GM23248 (cell line): ENCODE measurements at regions not wholly inside any gene's neighbourhood (a gene's known extent, or its start where the extent isn't known, plus 50 kb on each side); places are given as distances from the start of the nearest gene placed in this dataset.

ENCODE experiments used
- DNase-seq: peaks from one replicate; pipeline ENCODE4 v3.0.0-alpha.2; 2015
- H2AFZ ChIP-seq: fragments of 200-600 bp; sonication (generic); 2 replicates; pipeline ENCODE4 v1.6.1; 2016; ENCODE audit warnings: antibody characterized with exemption
- H3F3A ChIP-seq: fragments of 200-600 bp; sonication (generic); 2 replicates; pipeline ENCODE4 v1.6.1; 2016; ENCODE audit warnings: mild to moderate bottlenecking, antibody characterized with exemption, mixed run types; ENCODE audit not compliant: insufficient read depth
- H3K27ac ChIP-seq: fragments of 200-600 bp; sonication (generic); 2 replicates; pipeline ENCODE4 v1.5.1; 2016; ENCODE audit warnings: mild to moderate bottlenecking
- H3K27me3 ChIP-seq: fragments of 200-600 bp; sonication (generic); replicated peaks from 2 replicates; pipeline ENCODE4 v1.6.1; 2016; ENCODE audit warnings: mild to moderate bottlenecking; ENCODE audit not compliant: insufficient read depth
- H3K36me3 ChIP-seq: fragments of 200-600 bp; sonication (generic); 2 replicates; pipeline ENCODE4 v1.6.1; 2016; ENCODE audit warnings: low read depth, mild to moderate bottlenecking
- H3K4me1 ChIP-seq: fragments of 200-600 bp; sonication (generic); 2 replicates; pipeline ENCODE4 v1.6.1; 2016; ENCODE audit warnings: mild to moderate bottlenecking; ENCODE audit not compliant: insufficient read depth
- H3K4me2 ChIP-seq: fragments of 200-600 bp; sonication (generic); one replicate; pipeline ENCODE4 v1.6.1; 2016; ENCODE audit warnings: mild to moderate bottlenecking; ENCODE audit not compliant: unreplicated experiment
- H3K4me3 ChIP-seq: fragments of 200-600 bp; sonication (generic); 2 replicates; pipeline ENCODE4 v1.5.1; 2016; ENCODE audit warnings: mild to moderate bottlenecking
- H3K79me2 ChIP-seq: fragments of 200-600 bp; sonication (generic); 2 replicates; pipeline ENCODE4 v1.6.1; 2016; ENCODE audit warnings: mild to moderate bottlenecking; ENCODE audit not compliant: insufficient read depth
- H3K9ac ChIP-seq: fragments of 200-600 bp; sonication (generic); 2 replicates; pipeline ENCODE4 v1.6.1; 2016; ENCODE audit warnings: mild to moderate bottlenecking
- H3K9me2 ChIP-seq: fragments of 200-600 bp; sonication (generic); 2 replicates; pipeline ENCODE4 v1.6.1; 2016; ENCODE audit warnings: mixed run types, mild to moderate bottlenecking, moderate library complexity; ENCODE audit not compliant: insufficient read depth
- H3K9me3 ChIP-seq: fragments of 200-600 bp; sonication (generic); one replicate; pipeline ENCODE4 v1.6.1; 2017; ENCODE audit warnings: low read depth
- H4K20me1 ChIP-seq: fragments of 200-600 bp; sonication (generic); 2 replicates; pipeline ENCODE4 v1.6.0; 2016; ENCODE audit not compliant: insufficient read depth
- EZH2 ChIP-seq: fragments of 200-600 bp; sonication (generic); IDR thresholded peaks from 2 replicates; pipeline ENCODE4 v1.6.1; 2018; ENCODE audit warnings: antibody characterized with exemption, mild to moderate bottlenecking; ENCODE audit not compliant: insufficient read depth, poor library complexity, severe bottlenecking
- EZH2phosphoT487 ChIP-seq: fragments of 200-600 bp; sonication (generic); IDR thresholded peaks from 2 replicates; pipeline ENCODE4 v1.6.1; 2018; ENCODE audit warnings: antibody characterized with exemption, moderate library complexity, mild to moderate bottlenecking, low read depth; ENCODE audit not compliant: insufficient read depth
- WGBS, 2 experiments: methylation state at CpG; one replicate each; pipeline ENCODE4 v1.1.6; 2015 to 2017; ENCODE audit warnings: low lambda C conversion rate in 2 of 2, low coverage in 1 of 2; ENCODE audit errors: missing lambda C conversion rate in 2 of 2; 5-methylcytosine and 5-hydroxymethylcytosine counted together
- in situ Hi-C: fragments of 300-500 bp; cut with MboI; formaldehyde crosslinking; loops from 2 replicates; pipeline ENCODE4 v1.15.0; 2020

GRCh38 chr5:62127098-62127736, 178.8 kb upstream of the KIF2A start:
- Histone ChIP-seq H2AFZ (no peak overlapping the region), H3K9me3 (no peaks in the 10 kb centered on the region), H3K4me1 (no peaks in the 10 kb centered on the region), H3K27ac (no peak overlapping the region), H3K4me2 (no peak overlapping the region), H3K79me2 (no peaks in the 10 kb centered on the region), H3K9ac (no peak overlapping the region), H3K36me3 (no peaks in the 10 kb centered on the region), H3K9me2 (no peaks in the 10 kb centered on the region), H3K4me3 (no peak overlapping the region), H4K20me1 (no peaks in the 10 kb centered on the region), H3K27me3 (no peaks in the 10 kb centered on the region), H3F3A (no peaks in the 10 kb centered on the region)
- no peak for DNase-seq
- 38 to 53% methylated on average over 2 of the region's 2 CpGs for WGBS, 2 experiments
- in situ Hi-C loops: loop anchor here (25.0 kb wide), 1 partner anchor 1165 kb away; no protein-coding TSS in a partner anchor
- TF ChIP-seq EZH2phosphoT487 (no peak), EZH2 (no peak)

GRCh38 chr5:62130107-62130506, 175.9 kb upstream of the KIF2A start:
- no peak overlapping the region for H2AFZ ChIP-seq
- H4K20me1 ChIP-seq: no peaks in the 10 kb centered on the region
- H3K27me3 ChIP-seq: no peaks in the 10 kb centered on the region
- H3F3A ChIP-seq: no peaks in the 10 kb centered on the region
- TF ChIP-seq EZH2phosphoT487: no peak
- TF ChIP-seq EZH2: no peak
- DNase-seq: no peak
- H3K4me3 ChIP-seq: no peak overlapping the region
- H3K9me3 ChIP-seq: no peaks in the 10 kb centered on the region
- H3K9ac ChIP-seq: no peak overlapping the region
- in situ Hi-C loops: loop anchor here (25.0 kb wide), 1 partner anchor 1168 kb away; no protein-coding TSS in a partner anchor
- no peaks in the 10 kb centered on the region for H3K4me1 ChIP-seq
- no peaks in the 10 kb centered on the region for H3K79me2 ChIP-seq
- no peak overlapping the region for H3K27ac ChIP-seq
- H3K4me2 ChIP-seq: no peak overlapping the region
- H3K36me3 ChIP-seq: no peaks in the 10 kb centered on the region
- H3K9me2 ChIP-seq: no peaks in the 10 kb centered on the region
- WGBS, 2 experiments: 60 to 70% methylated on average over 3 of the region's 3 CpGs

GRCh38 chr5:62132276-62132675, 173.7 kb upstream of the KIF2A start:
- H3K4me3 ChIP-seq: no peak overlapping the region
- H4K20me1 ChIP-seq: no peaks in the 10 kb centered on the region
- no peaks in the 10 kb centered on the region for H3F3A ChIP-seq
- no peak overlapping the region for H3K4me2 ChIP-seq
- H3K9me3 ChIP-seq: no peaks in the 10 kb centered on the region
- no peaks in the 10 kb centered on the region for H3K4me1 ChIP-seq
- H3K27me3 ChIP-seq: peaks cover 5% of the 10 kb centered on the region; the same call in 1 of the 2 replicates
- H3K79me2 ChIP-seq: no peaks in the 10 kb centered on the region
- no peak overlapping the region for H2AFZ ChIP-seq
- WGBS, 2 experiments: 0% methylated on average over 1 of the region's 1 CpG
- no peak for TF ChIP-seq EZH2
- TF ChIP-seq EZH2phosphoT487: no peak
- H3K9ac ChIP-seq: no peak overlapping the region
- DNase-seq: peak; percentile 14
- in situ Hi-C loops: loop anchor here (25.0 kb wide), 1 partner anchor 1170 kb away; no protein-coding TSS in a partner anchor
- no peaks in the 10 kb centered on the region for H3K36me3 ChIP-seq
- H3K9me2 ChIP-seq: no peaks in the 10 kb centered on the region
- H3K27ac ChIP-seq: no peak overlapping the region

GRCh38 chr5:62133426-62133825, 172.6 kb upstream of the KIF2A start:
- in situ Hi-C loops: loop anchor here (25.0 kb wide), 1 partner anchor 1171 kb away; no protein-coding TSS in a partner anchor

More at GRCh38 chr5:62133426-62133825, 172.6 kb upstream of the KIF2A start:
- 23 to 24% methylated on average over 1 of the region's 1 CpG for WGBS, 2 experiments
- Histone ChIP-seq H3K27ac (no peak overlapping the region), H3F3A (no peaks in the 10 kb centered on the region), H2AFZ (no peak overlapping the region), H3K9ac (no peak overlapping the region), H3K4me1 (no peaks in the 10 kb centered on the region), H3K9me2 (no peaks in the 10 kb centered on the region), H3K4me2 (no peak overlapping the region), H4K20me1 (no peaks in the 10 kb centered on the region), H3K36me3 (no peaks in the 10 kb centered on the region), H3K27me3 (peaks cover 15% of the 10 kb centered on the region), H3K4me3 (no peak overlapping the region), H3K79me2 (no peaks in the 10 kb centered on the region), H3K9me3 (no peaks in the 10 kb centered on the region)
- DNase-seq: no peak
- TF ChIP-seq EZH2 (no peak), EZH2phosphoT487 (no peak)
